PC-9 (cell line): ENCODE measurements at regions not wholly inside any gene's neighbourhood (a gene's known extent, or its start where the extent isn't known, plus 50 kb on each side); places are given as distances from the start of the nearest gene placed in this dataset.

ENCODE experiments used
- BruUV-seq: library from RNA; stranded (reverse); fragments of 400-500 nt; replicated peaks from 2 replicates; lab custom pipeline; 2021; lab: Mats Ljungman, UMichigan
- CTCF ChIA-PET: fragments of 300-600 bp; sonication (Branson Sonifier 250); formaldehyde crosslinking; loops from one replicate; lab custom pipeline; 2022; ENCODE audit warnings: antibody characterized with exemption; lab: Charles Lee
- POLR2A ChIA-PET: fragments of 300-600 bp; sonication (Branson Sonifier 250); formaldehyde crosslinking; loops from one replicate; lab custom pipeline; 2022; ENCODE audit warnings: antibody characterized with exemption; ENCODE audit not compliant: unreplicated experiment; lab: Charles Lee
- DNase-seq, 2 experiments: peaks; one replicate each; pipeline versions ENCODE4 v3.0.0 to v3.0.0-alpha.2; 2015 to 2022; ENCODE audit warnings: mixed read lengths in 1 of 2
- H2AFZ ChIP-seq: fragments of 200-600 bp; sonication (generic); 2 replicates; pipeline ENCODE4 v1.8.1; 2017; ENCODE audit warnings: antibody characterized with exemption
- H3F3A ChIP-seq: fragments of 200-600 bp; sonication (generic); 2 replicates; pipeline ENCODE4 v1.8.1; 2017; ENCODE audit warnings: antibody characterized with exemption, mild to moderate bottlenecking, low read depth; ENCODE audit not compliant: insufficient read depth
- H3K27ac ChIP-seq: fragments of 200-600 bp; sonication (generic); 2 replicates; pipeline ENCODE4 v1.6.1; 2016; ENCODE audit warnings: mixed run types
- H3K27me3 ChIP-seq: fragments of 200-600 bp; sonication (generic); 2 replicates; pipeline ENCODE4 v1.6.1; 2016; ENCODE audit warnings: low read depth, mixed run types; ENCODE audit not compliant: insufficient read depth
- H3K36me3 ChIP-seq: fragments of 200-600 bp; sonication (generic); 2 replicates; pipeline ENCODE4 v1.6.1; 2016; ENCODE audit warnings: low read depth, mixed run types
- H3K4me1 ChIP-seq: fragments of 200-600 bp; sonication (generic); replicated peaks from 2 replicates; pipeline ENCODE4 v1.6.1; 2016; ENCODE audit warnings: mixed run types; ENCODE audit not compliant: insufficient read depth
- H3K4me2 ChIP-seq: fragments of 200-600 bp; sonication (generic); 2 replicates; pipeline ENCODE4 v1.6.1; 2017; ENCODE audit warnings: mixed run types
- H3K4me3 ChIP-seq: fragments of 200-600 bp; sonication (generic); 2 replicates; pipeline ENCODE4 v1.6.1; 2016; ENCODE audit warnings: mixed run types
- H3K79me2 ChIP-seq: fragments of 200-600 bp; sonication (generic); 2 replicates; pipeline ENCODE4 v1.6.1; 2017; ENCODE audit warnings: low read depth, mixed run types
- H3K9me2 ChIP-seq: fragments of 200-600 bp; sonication (generic); 2 replicates; pipeline ENCODE4 v1.8.1; 2017; ENCODE audit warnings: mild to moderate bottlenecking; ENCODE audit not compliant: insufficient read depth
- H3K9me3 ChIP-seq: fragments of 200-600 bp; sonication (generic); 2 replicates; pipeline ENCODE4 v1.8.1; 2016; ENCODE audit warnings: low read depth; ENCODE audit not compliant: insufficient read depth
- H4K20me1 ChIP-seq: fragments of 200-600 bp; sonication (generic); 2 replicates; pipeline ENCODE4 v1.8.1; 2017; ENCODE audit not compliant: insufficient read depth
- CTCF ChIP-seq: fragments of 200-600 bp; sonication (generic); conservative IDR thresholded peaks from 2 replicates; pipeline ENCODE4 v1.6.1; 2017; ENCODE audit warnings: mixed run types, antibody characterized with exemption, mild to moderate bottlenecking, moderate library complexity
- EZH2 ChIP-seq: fragments of 200-600 bp; sonication (generic); IDR thresholded peaks from 2 replicates; pipeline ENCODE4 v1.8.0; 2017; ENCODE audit warnings: antibody characterized with exemption, low read depth
- intact Hi-C: fragments of 100-400 bp; cut with micrococcal nuclease; formaldehyde crosslinking; loops from one replicate; pipeline ENCODE4 v1.10.0; 2022; ENCODE audit not compliant: unreplicated experiment

GRCh38 chr14:30420515-30420914 is 138.4 kb upstream of the G2E3 start:
- H3K9me2 ChIP-seq = no peaks in the 10 kb centered on the region
- H3K4me2 ChIP-seq = no peak overlapping the region
- H4K20me1 ChIP-seq = no peaks in the 10 kb centered on the region
- H2AFZ ChIP-seq = no peak overlapping the region
- intact Hi-C loops = no loop called here
- H3K9me3 ChIP-seq = no peaks in the 10 kb centered on the region
- ChIA-PET CTCF (no interaction called here), POLR2A (interaction anchor here (0.7 kb wide), 1 partner anchor 207 kb away, joined by 8 read pairs; no protein-coding TSS in a partner anchor)
- no peaks in the 10 kb centered on the region for H3F3A ChIP-seq
- no peak overlapping the region for H3K27ac ChIP-seq
- BruUV-seq = no TSS peak
- H3K4me1 ChIP-seq = no peaks in the 10 kb centered on the region
- H3K36me3 ChIP-seq = no peaks in the 10 kb centered on the region
- H3K79me2 ChIP-seq = no peaks in the 10 kb centered on the region
- TF ChIP-seq EZH2 = no peak
- no peak for TF ChIP-seq CTCF
- H3K4me3 ChIP-seq = no peak overlapping the region
- no peaks in the 10 kb centered on the region for H3K27me3 ChIP-seq
- no peak for DNase-seq

- H3K27me3 ChIP-seq = no peaks in the 10 kb centered on the region
- no peaks in the 10 kb centered on the region for H3F3A ChIP-seq
- no peaks in the 10 kb centered on the region for H3K79me2 ChIP-seq
- no peak overlapping the region for H2AFZ ChIP-seq
- no peaks in the 10 kb centered on the region for H3K36me3 ChIP-seq
- H3K9me2 ChIP-seq = no peaks in the 10 kb centered on the region
- no TSS peak for BruUV-seq
- no peak overlapping the region for H3K27ac ChIP-seq
- no peaks in the 10 kb centered on the region for H3K4me1 ChIP-seq
- DNase-seq = no peak
- POLR2A ChIA-PET = no interaction called here
- no peak for TF ChIP-seq EZH2
- no peak for TF ChIP-seq CTCF
- no peaks in the 10 kb centered on the region for H3K9me3 ChIP-seq
- CTCF ChIA-PET = no interaction called here
- no peak overlapping the region for H3K4me3 ChIP-seq
- H3K4me2 ChIP-seq = no peak overlapping the region
- no peaks in the 10 kb centered on the region for H4K20me1 ChIP-seq
- intact Hi-C loops = no loop called here
These were observed 132.5 kb upstream of the G2E3 start for GRCh38 chr14:30426463-30426862.

- no peaks in the 10 kb centered on the region for H3K27me3 ChIP-seq
- no peaks in the 10 kb centered on the region for H3K4me1 ChIP-seq
- intact Hi-C loops = no loop called here
- TF ChIP-seq EZH2 (no peak), CTCF (no peak)
- no peak overlapping the region for H3K4me2 ChIP-seq
- DNase-seq = no peak
- H3K79me2 ChIP-seq = no peaks in the 10 kb centered on the region
- no peak overlapping the region for H3K27ac ChIP-seq
- no peaks in the 10 kb centered on the region for H3K9me2 ChIP-seq
- H2AFZ ChIP-seq = no peak overlapping the region
- no peaks in the 10 kb centered on the region for H4K20me1 ChIP-seq
- ChIA-PET POLR2A (no interaction called here), CTCF (no interaction called here)
- H3K4me3 ChIP-seq = no peak overlapping the region
- no peaks in the 10 kb centered on the region for H3K9me3 ChIP-seq
- H3K36me3 ChIP-seq = no peaks in the 10 kb centered on the region
- no TSS peak for BruUV-seq
- no peaks in the 10 kb centered on the region for H3F3A ChIP-seq
These were observed 131.6 kb upstream of the G2E3 start for GRCh38 chr14:30427401-30427800.
